RPMI7951 (cell line): ENCODE measurements at regions not wholly inside any gene's neighbourhood (a gene's known extent, or its start where the extent isn't known, plus 50 kb on each side); places are given as distances from the start of the nearest gene placed in this dataset.

ENCODE experiments used
- DNase-seq: peaks from one replicate; pipeline ENCODE4 v3.0.0-alpha.2; 2012; ENCODE audit warnings: low read depth

- DNase-seq, result peak; percentile 23
These were observed 57.1 kb upstream of the RHOBTB1 start for GRCh38 chr10:61000769-61001730.

GRCh38 chr10:60998932-60999331, 54.9 kb upstream of the RHOBTB1 start:
- DNase-seq, result no peak

GRCh38 chr10:60994128-60994527, 50.1 kb upstream of the RHOBTB1 start:
- DNase-seq, result no peak
